HG02970 (cell line): ENCODE measurements at regions not wholly inside any gene's neighbourhood (a gene's known extent, or its start where the extent isn't known, plus 50 kb on each side); places are given as distances from the start of the nearest gene placed in this dataset.

Experiments
- ATAC-seq: cut with Tn5 transposase; IDR thresholded peaks from one replicate; pipeline ENCODE4 v1.9.1; 2021; ENCODE audit warnings: mild to moderate bottlenecking, moderate library complexity, moderate number of reproducible peaks; ENCODE audit not compliant: unreplicated experiment, low FRiP score

GRCh38 chr5:8598356-8598755 is 729.4 kb downstream of the MTRR start:
- no peak for ATAC-seq

GRCh38 chr5:8598996-8599395 is 730.0 kb downstream of the MTRR start:
- no peak for ATAC-seq

- ATAC-seq, result no peak
These were observed 731.9 kb downstream of the MTRR start for GRCh38 chr5:8600843-8601242.

GRCh38 chr5:8601831-8602354 is 732.9 kb downstream of the MTRR start:
- ATAC-seq, result no peak

DNA sequence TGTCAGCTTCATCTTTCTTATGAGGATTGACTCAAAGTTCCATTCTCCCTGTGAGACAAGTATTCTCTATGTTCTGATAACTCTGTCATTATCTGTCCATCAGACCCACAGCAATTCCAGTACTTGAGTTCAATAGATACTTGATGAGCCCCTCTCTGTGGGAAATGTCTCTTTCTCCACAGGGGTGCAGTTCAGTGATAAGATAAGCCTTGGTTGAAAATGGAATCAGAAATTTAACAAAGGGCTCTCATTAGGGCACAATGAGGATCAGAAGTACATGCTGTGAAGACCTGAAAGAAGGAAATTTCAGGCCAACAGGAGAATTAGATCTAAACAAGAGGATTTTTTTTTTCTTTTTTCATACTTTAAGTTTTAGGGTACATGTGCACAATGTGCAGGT is 737.3 kb downstream of the MTRR start:
- ATAC-seq, result no peak

GRCh38 chr5:8611067-8611466 is 742.1 kb downstream of the MTRR start:
- ATAC-seq, result no peak

DNA sequence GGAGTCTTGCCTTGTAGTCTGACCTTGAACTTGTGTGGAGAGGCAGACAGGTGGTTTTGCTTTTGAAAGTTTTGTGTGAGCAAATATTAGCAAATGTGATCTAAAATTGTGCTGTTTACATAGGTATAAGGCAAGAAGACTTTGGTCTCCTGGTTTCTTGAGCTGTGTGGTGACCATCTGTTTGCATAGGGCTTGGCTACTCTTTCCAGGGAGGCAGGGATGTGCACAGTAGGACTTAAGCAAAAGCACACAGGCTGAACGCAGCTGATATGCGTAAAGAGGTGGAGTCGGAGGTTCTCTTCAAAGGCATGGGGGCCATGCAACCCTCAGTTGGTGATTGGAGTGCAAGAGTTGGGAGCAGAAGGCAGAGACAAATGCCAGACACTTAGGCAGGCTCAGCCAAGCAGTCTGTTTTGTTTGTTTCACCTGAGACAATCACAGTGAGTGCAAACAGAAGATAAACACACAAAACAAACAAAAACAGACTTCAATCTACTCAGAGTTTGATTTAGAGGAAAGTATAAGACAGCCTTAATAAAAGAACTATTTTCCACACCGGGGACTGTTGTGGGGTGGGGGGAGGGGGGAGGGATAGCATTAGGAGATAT is 744.2 kb downstream of the MTRR start:
- no peak for ATAC-seq

DNA sequence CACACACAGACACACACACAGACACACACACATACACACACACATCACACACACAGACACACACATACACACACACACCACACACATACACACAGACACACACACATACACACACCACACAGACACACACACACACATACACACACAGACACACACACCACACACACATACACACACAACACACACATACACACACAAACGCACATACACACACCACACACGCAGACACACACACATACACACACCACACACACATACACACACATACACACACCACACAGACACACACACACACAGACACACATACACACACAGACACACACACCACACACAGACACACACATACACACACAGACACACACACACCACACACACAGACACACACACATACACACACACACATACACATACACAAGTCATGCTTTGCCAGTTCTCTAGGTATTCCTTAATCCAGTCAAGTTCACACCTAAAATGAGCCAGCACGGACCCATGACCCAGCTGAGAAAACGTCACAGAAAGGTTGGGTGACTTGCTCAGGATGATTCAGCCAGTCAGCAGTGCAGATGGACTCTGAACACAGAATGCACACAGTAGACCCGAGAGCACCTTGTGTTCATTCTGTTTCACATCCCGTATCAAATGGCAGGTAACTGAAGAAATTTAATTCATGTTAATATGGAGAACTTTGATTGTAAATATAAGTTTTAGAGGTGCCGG is 746.4 kb downstream of the MTRR start:
- no peak for ATAC-seq

DNA sequence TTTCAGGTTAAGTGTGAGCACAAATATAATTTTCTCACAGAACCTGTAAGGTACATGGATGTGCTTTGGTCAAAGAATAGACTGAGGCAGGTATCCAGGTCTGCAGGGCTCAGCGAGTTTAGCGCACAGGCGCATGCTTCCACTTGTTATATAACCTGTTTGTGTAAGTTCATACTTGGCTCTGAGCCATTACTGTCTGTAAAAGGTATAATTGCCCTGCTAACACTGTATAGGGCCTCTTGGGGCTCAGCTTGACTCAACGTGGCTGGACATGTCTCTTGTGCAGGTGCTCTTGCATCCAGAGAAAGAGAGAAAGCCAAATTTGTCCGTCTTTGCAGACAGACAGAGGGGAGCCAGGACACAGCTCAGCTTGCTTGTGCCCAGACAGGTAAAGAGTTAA is 759.6 kb downstream of the MTRR start:
- no peak for ATAC-seq

- ATAC-seq, result no peak
These were observed 764.3 kb downstream of the MTRR start for GRCh38 chr5:8633259-8633658.

DNA sequence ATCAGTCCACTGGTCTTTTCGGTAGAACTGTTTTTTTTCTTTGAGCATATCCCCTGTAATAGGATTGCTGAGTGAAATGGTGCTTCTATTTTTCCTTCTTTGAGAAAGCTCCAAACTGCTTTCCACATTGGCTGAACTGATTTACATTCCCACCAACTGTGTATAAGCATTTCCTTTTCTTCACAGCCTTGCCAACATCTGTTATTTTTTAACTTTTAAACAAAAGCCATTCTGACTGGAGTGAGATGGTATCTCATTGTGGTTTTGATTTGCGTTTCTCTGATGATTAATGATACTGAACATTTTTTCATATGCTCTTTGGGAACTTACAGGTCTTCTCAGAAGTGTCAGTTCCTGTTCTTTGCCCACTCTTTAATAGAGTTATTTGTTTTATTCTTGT is 764.7 kb downstream of the MTRR start:
- no peak for ATAC-seq

DNA sequence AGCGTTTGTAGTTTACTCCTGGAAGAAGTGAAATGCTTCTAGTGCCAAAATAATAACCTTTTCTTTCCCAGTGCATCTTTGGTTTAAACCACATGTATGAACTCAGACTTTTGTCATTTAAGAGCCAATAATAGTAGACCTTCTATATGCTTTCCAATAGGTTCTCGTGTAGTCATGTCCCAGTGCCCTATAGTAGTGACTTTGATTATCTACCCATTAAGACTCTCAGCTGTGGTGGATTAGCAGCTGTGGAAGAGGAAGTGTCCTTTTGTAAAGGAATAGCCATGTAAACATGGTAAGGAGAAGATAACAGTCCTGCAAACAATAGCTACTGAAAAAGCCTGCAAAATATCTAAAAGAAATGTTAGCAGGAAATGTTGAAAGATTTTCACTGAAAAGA is 765.3 kb downstream of the MTRR start:
- ATAC-seq, result no peak

DNA sequence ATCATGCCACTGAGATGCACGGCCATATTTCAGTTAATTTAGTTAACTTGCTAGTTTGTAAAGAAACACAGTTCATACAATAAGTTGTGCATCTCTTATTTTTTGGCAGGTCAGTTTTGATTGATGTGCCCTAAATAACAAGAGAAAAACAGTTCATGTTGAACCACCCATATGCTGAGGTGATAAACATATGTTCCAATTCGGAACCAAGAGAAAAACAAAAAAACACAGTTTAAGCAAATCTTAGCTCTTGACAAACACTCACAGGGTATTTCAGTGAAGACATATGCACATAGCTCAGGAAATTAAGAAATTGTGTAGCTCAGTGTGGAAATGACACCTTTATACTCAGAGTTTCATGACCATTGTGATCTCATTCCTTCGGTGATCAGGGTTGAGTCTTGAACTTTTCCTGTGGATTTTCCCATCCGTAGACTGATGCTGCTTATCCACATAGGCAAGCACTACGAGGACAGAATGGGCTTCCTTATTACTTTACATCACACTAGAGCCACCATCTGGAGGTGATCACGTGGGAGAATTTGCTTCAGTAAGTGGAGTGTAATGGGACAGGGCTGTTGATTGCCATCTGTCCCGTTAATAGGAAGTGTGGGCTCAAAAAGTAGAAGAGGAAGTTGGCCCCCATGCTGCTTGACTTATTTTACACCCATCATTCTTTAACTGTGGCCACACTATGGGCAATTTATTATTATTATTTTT is 773.0 kb downstream of the MTRR start:
- no peak for ATAC-seq

DNA sequence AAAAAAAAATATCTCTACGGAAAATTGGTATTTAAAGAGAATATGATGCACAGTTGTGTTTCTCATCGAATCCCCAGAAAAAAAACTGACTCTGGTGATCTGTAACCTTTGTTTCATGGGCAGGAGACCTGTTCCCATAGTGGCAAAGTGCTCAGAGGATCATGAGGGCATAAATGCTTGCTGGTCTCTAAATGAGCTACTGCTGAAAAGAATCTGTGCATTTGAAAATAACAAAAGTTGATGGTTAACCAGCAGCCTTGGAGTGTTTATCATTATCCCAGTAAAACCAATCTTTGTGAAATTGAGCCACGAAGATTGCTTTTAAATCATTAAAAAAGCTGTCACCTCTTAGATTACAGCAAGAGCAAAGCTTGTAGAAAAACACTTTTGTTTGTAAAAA is 775.4 kb downstream of the MTRR start:
- ATAC-seq, result no peak

DNA sequence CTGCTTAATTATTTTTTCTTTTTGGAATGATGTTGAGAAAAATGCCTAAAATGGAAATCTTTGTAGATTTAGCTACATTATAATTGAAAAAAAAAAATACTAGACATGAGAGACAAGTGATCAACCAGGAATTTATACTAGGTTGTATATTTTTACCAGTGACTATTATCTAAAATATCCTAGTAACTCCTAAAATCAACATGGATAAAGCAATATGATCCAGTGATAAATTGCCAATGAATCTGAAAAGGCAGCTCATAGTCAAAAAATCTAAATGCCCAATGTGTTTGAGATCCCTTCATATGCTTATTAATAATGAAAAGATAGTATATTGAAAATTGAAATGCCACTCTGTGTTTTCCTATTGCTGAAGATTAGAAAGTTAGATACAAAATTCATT is 778.2 kb downstream of the MTRR start:
- ATAC-seq, result no peak

DNA sequence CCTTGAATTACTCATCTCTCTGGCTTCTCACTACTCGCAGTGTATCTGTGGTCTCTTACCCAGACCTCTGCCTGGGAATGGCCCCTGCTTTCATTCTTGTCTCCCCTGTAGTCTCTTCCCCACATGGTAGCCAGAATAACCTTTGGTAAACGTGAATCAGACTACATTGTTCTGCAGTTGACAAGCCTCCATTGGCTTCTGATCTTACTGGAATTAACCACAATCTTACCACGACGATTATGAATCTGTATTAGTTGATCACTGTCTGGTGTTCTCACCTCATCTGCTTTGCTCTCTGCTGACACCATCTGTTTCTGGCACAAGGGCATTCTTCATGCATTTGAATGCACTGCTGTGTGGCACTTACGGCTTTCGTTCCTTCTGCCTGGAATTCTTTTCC is 781.2 kb downstream of the MTRR start:
- ATAC-seq, result no peak

- no peak for ATAC-seq
These were observed 791.4 kb downstream of the MTRR start for GRCh38 chr5:8660133-8660893.

DNA sequence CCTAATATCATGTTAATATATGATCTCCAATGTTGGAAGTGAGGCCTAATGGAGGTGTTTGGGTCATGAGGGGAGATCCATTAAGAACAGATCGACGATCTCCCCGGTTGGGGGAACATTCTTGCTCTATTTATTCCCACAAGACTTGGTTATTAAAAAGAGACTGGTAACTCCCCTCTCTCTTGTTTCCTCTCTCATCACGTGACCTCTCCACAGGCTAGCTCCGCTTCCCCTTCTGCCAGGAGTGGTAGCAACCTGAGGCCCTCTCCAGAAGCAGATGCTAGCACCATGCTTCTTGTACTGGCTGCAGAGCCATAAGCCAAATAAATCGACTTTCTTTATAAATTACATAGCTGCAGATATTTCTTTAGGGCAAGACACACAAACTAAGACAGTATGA is 794.4 kb downstream of the MTRR start:
- ATAC-seq, result no peak

DNA sequence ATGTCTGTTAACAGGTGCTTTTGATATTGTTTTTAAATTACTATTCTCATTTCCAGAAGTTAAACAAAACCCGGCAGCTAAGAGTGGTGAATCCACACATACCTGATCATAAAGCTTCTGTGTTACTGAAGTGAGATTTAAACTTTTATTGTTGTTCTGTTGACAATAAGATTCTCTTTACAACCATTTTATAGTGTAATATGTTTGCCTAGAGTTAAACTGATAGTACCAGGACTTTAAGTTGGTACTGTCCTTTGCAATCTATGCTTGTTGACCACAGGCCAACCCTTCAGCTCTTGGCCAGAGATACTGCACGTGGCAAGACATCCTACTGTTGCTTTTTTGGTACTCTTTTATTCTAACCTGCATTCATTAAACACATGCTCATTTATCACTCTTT is 806.2 kb downstream of the MTRR start:
- ATAC-seq, result no peak

- ATAC-seq, result no peak
These were observed 807.7 kb downstream of the MTRR start for GRCh38 chr5:8676695-8677094.

DNA sequence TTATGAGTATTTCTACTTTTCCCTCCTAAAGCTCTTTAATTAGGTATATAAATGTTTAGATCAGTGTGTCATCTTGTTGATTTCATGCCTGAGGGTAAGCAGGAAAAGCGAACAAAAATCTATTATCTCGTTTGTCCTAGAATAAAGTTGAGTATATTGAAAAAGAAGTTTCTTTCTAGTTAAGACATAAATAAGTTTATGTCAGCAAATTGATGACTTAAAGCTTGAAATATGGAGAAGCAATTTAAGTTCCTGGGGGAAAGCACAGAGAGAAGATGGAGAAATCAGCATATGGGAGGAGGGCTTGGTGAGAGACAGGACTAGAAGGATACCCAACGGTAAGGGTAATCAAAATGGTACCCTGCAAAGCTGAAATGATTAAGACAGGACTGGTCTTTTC is 813.4 kb downstream of the MTRR start:
- ATAC-seq, result no peak
